ENCODE measurements at regions not wholly inside any gene's neighbourhood (a gene's known extent, or its start where the extent isn't known, plus 50 kb on each side); places are given as distances from the start of the nearest gene placed in this dataset.

GRCh38 chr7:70952311-70952710 lies 179.6 kb upstream of the GALNT17 start:
- TF ChIP-seq TAF1 (IDR thresholded peaks at IDR 0.05; ENCODE audit: low read depth) (no peak), TEAD4 (IDR thresholded peaks at IDR 0.05) (no peak), RAD21 (IDR thresholded peaks at IDR 0.05; ENCODE audit: low read depth) (no peak), CREB1 (IDR thresholded peaks at IDR 0.05; ENCODE audit: low read depth) (no peak), MAX (IDR thresholded peaks at IDR 0.05) (no peak), YY1 (IDR thresholded peaks at IDR 0.05; ENCODE audit: low read depth) (no peak), CEBPB (IDR thresholded peaks at IDR 0.05) (no peak), EP300 (IDR thresholded peaks at IDR 0.05; ENCODE audit: borderline replicate concordance) (no peak), EGR1 (IDR thresholded peaks at IDR 0.05) (no peak), NFIC (IDR thresholded peaks at IDR 0.05) (no peak), FOXM1 (IDR thresholded peaks at IDR 0.05; ENCODE audit: borderline replicate concordance, low read depth) (no peak)

Data from Ishikawa (cell line).